HG02798 (cell line): ENCODE measurements at regions not wholly inside any gene's neighbourhood (a gene's known extent, or its start where the extent isn't known, plus 50 kb on each side); places are given as distances from the start of the nearest gene placed in this dataset.
A peak's percentile ranks its signal among the peaks of the same experiment; 100 is the strongest.

ENCODE experiments used
- ATAC-seq: cut with Tn5 transposase; IDR thresholded peaks from one replicate; pipeline ENCODE4 v1.9.1; 2021; ENCODE audit warnings: mild to moderate bottlenecking; ENCODE audit not compliant: unreplicated experiment, poor library complexity

- no peak for ATAC-seq
Measured at GRCh38 chr3:127461286-127461910, 129.1 kb downstream of the TPRA1 start.

GRCh38 chr3:127459891-127460290 lies 130.6 kb downstream of the TPRA1 start:
- no peak for ATAC-seq

DNA sequence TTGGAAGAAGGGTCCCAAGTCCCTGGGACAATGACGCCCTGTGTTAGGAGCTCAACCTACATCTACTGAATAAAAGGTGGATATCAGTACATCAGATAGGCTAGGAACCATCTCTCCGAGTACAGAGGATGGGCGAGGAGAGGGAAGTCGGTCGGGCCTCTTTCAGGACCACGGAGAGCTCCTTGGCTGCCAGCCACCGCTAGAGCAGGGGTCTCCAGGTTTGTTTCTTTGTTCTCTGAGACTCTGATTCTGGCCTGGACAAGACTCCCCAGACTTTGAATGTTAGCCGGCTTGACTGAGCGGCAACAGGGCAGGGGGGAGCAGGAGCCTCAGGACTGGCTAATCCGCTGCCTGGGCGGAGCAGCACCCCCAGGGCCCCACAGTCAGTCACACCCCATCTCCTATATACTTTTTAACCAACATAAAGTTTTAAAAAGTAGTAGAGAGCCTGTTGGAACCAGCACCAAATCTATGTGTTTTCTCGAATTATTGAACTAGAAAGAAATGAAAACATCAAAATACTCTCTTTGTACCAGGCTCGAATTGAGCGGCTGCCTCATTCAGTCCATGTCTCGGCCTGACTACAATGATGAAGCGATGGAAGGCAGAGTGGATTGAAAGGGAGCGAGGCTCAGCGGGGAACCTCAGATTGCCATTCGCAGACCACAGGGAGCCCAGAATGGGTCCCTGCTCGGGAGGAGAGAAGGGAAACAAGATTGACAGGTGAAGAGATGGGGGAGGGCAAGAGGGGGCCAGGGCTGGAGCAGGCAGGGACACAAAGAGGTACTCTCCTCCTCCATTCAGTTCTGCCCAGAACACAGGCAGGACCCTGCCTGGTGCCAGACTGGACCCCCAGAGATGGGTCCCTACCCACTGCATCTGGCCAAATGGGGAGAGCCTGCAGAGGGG lies 131.6 kb downstream of the TPRA1 start:
- ATAC-seq, result no peak

GRCh38 chr3:127457546-127458145 lies 132.9 kb downstream of the TPRA1 start:
- ATAC-seq, result no peak

DNA sequence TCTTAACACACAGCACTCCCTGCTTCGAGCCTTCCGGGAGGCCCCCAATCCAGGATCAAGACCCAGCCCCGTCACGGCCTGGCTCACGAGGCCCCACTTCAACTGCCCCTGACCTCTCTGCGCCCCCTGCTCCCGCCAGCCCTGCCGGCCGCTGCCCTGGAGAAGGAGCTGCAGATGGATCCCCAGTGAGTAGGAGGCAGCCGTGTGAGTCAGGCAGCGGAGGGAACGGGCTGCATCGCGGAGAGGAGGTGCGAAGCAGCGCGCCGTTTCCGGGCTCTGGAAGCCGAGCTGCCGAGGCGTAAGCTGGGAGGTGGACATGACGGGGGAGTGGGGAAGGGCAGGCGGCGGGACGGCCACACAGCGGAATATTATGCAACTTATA lies 133.4 kb downstream of the TPRA1 start:
- no peak for ATAC-seq

DNA sequence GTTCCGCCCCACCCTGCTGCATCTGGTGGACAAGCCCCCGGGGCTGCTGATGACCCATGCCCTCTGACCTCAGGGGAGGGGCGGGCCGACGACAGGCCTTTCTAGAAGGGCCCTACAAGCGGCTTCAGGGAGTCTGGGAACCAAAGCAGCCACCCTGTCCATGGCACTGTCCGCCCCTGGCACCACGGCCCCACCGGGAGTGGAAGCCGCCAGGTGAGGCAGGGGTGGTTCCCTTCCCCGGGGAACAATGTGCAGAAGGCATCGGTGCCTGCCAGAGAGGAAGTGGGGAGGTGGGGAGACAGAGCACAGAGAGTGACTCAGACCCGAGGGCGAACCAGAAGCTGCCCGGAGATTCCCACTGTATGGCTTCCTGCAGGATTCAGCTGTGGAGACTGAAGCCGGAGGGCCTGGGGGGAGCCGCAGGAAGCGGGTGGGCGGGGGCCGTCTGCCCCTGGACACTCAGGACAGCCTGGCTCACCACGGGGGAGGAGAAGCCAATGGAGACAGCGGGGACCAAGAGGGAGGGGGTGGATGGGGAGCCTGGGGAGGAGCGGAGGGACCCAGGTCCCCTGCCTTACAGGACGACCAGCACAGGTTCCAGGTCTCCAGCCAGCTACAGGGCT lies 134.0 kb downstream of the TPRA1 start:
- no peak for ATAC-seq

DNA sequence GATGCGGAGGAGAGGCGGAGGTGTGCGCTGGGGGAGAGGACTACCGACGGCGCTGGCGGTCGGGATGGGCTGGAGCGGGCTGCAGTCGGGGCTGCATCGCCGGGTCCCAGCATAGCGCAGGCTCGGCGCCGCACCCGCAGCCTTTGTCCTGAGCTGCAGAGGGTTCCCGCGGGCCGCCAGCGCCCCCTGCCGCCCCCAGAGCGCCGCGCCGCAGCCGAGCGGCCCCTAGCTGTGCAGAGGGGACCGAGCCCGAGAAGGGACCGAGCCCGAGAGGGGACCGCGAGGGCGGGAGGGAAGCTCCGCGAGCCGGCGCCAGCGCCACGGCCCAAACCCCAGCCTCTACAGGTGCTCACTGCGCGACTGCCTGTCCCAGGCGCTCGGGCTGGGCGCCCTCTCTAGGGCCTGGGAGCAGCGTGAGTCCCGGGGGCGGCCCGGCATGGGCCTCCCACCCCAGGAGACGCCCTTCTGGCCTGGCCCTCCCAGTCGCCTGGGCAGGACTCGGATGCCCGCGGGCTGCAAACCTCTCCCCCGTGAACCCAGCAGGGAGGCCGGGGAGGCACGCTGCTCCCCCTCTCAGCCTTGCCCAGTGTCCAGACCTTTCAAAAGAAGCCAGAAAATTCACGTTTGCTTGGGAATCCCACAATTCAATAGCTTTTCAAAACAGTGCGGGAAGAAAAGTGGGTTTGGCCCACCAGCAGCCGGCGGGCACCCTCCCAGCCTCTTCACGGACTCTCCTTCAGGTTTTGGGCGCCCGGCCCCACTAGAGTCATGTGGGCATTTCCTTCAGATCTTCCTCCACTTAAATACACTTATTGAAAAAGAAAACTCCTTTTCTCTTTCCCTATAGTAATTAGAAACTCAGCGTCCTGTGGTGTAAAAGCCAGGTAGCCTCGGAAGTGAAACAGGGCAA lies 134.7 kb downstream of the TPRA1 start:
- peak; percentile 75 for ATAC-seq

DNA sequence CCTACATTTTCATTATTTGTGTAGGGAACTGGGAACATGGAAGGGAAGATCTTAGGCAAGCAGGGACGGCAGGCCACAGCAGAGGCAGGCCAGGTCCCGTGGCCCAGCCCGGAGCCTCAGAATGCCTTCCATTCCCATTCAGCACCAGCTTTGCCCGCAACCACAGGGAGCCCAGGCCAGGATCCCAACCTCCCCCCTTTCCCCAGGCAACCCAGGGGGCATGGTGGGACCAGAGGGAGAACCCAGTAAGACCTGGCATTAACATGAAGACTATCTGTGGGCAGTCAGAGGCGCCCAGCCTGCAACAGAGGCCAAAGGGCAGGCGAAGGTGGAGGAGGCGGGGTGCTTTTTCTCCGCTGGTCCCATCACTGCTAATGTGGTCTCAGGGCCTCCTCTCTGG lies 135.6 kb downstream of the TPRA1 start:
- no peak for ATAC-seq

GRCh38 chr3:127454051-127454450 lies 136.5 kb downstream of the TPRA1 start:
- ATAC-seq, result no peak

GRCh38 chr3:127452321-127452821 lies 138.2 kb downstream of the TPRA1 start:
- ATAC-seq, result no peak

GRCh38 chr3:127451321-127451720 lies 139.2 kb downstream of the TPRA1 start:
- ATAC-seq, result no peak

GRCh38 chr3:127450331-127450730 lies 140.2 kb downstream of the TPRA1 start:
- ATAC-seq, result no peak

DNA sequence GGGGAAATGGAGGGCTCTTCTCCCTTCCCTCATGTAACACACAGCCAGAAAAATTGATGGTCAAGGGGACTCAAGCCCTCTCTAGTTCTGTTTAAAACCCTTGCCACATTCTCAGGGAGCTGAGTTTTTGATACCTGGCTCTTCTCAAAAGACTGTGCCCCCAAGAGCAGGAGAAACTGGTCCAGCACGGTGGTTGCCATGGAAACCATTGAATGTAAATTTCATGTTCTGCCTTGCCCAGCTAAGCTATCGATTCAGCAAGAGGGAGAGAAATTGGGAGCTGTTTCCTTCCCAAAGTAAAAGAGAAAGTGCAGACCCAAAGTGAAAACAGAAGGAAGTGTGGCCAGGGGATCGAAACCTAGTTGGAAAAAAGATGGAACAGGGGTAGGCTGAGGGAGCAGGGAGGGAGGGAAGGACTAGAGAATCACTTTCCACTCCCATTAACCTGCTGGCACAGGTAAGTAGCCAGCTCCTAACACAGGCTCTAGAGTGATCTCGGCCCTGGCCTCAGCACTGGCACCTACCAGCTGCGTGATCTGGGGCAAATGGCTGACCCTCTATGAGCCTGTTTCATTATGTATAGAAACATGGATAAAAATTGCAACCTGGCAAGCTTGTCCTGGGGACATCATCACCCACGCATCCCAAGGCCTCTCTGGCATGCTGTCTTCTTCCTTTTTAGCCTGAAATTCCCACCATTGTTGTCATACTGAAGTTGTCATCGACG lies 140.9 kb downstream of the TPRA1 start:
- ATAC-seq, result no peak

GRCh38 chr3:127448671-127449070 lies 141.9 kb downstream of the TPRA1 start:
- ATAC-seq, result no peak

DNA sequence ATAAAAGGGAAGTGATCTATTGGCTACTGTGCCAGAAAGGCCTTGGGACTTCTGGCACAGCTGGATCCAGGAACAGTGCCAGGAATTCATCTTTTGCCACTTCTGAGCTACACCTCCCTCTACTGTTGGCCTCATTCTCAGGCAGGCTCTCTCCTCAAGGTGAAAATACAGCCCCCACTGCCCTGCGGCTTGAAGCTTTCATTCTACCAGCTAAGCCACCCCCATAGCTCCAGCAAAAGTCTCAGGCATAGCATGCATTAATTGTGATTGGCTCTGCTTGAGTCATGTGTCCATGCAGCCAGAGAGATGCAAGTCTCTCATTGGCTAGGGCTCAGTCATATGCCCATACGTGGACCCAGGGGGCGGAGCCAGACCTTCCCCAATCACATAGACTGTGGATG lies 142.4 kb downstream of the TPRA1 start:
- ATAC-seq, result no peak

DNA sequence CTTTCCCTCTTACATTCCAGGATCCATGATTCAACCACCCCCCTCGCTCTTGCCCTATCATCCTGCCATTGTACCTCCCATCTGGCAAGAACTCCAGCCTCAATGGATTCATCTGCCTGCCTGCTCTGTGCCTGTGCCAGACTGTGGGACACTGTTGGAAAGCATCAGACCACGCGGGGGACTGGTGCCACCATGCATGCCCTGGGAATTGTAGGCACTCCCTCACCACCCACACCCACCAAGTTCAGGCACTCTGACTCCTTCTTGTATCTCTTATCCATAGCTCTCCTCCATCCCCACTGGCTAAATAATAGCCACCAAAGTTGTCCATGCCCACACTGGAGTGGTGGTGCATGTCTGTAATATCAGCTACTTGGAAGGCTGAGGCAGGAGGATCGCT lies 143.8 kb downstream of the TPRA1 start:
- ATAC-seq, result no peak

- no peak for ATAC-seq
Measured at GRCh38 chr3:127445581-127446343, 144.8 kb downstream of the TPRA1 start.

GRCh38 chr3:127444761-127445160 lies 145.8 kb downstream of the TPRA1 start:
- ATAC-seq, result no peak
